ENCODE measurements at regions not wholly inside any gene's neighbourhood (a gene's known extent, or its start where the extent isn't known, plus 50 kb on each side); places are given as distances from the start of the nearest gene placed in this dataset.
A peak's percentile ranks its signal among the peaks of the same experiment; 100 is the strongest.

GRCh38 chr21:15414057-15414456 lies 315.7 kb upstream of the USP25 start:
- DNase-seq (ENCODE audit: low read depth in 2 of 2) = no peak
- H3K4me3 ChIP-seq (replicated peaks in 1 of 2; ENCODE audit: low read depth in 2 of 2, low read length in 2 of 2) = no peak overlapping the region
- no peak for TF ChIP-seq CTCF (IDR thresholded peaks at IDR 0.05; ENCODE audit: low read depth, low read length)

GRCh38 chr21:15415541-15416261 lies 314.1 kb upstream of the USP25 start:
- H3K4me3 ChIP-seq (replicated peaks in 1 of 2; ENCODE audit: low read depth in 2 of 2, low read length in 2 of 2) = no peak overlapping the region
- no peak for TF ChIP-seq CTCF (IDR thresholded peaks at IDR 0.05; ENCODE audit: low read depth, low read length)
- peak; percentile 54 to 56 for DNase-seq (ENCODE audit: low read depth in 2 of 2)

- no peak for DNase-seq (ENCODE audit: low read depth in 2 of 2)
- no peak for TF ChIP-seq CTCF (IDR thresholded peaks at IDR 0.05; ENCODE audit: low read depth, low read length)
- H3K4me3 ChIP-seq (replicated peaks in 1 of 2; ENCODE audit: low read depth in 2 of 2, low read length in 2 of 2) = no peak overlapping the region
Measured at GRCh38 chr21:15421441-15421881, 308.3 kb upstream of the USP25 start.

GRCh38 chr21:15421947-15422346 lies 307.8 kb upstream of the USP25 start:
- DNase-seq (ENCODE audit: low read depth in 2 of 2) = peak in 1 of 2 donors; percentile 52
- no peak for TF ChIP-seq CTCF (IDR thresholded peaks at IDR 0.05; ENCODE audit: low read depth, low read length)
- H3K4me3 ChIP-seq (replicated peaks in 1 of 2; ENCODE audit: low read depth in 2 of 2, low read length in 2 of 2) = no peak overlapping the region

GRCh38 chr21:15422783-15423182 lies 307.0 kb upstream of the USP25 start:
- TF ChIP-seq CTCF (IDR thresholded peaks at IDR 0.05; ENCODE audit: low read depth, low read length) = no peak
- DNase-seq (ENCODE audit: low read depth in 2 of 2) = peak; percentile 73 to 87
- H3K4me3 ChIP-seq (replicated peaks in 1 of 2; ENCODE audit: low read depth in 2 of 2, low read length in 2 of 2) = no peak overlapping the region

GRCh38 chr21:15423676-15424445 lies 305.9 kb upstream of the USP25 start:
- no peak for DNase-seq (ENCODE audit: low read depth in 2 of 2)
- no peak for TF ChIP-seq CTCF (IDR thresholded peaks at IDR 0.05; ENCODE audit: low read depth, low read length)
- no peak overlapping the region for H3K4me3 ChIP-seq (replicated peaks in 1 of 2; ENCODE audit: low read depth in 2 of 2, low read length in 2 of 2)

All from cardiac fibroblast (primary cell).